ENCODE measurements at regions not wholly inside any gene's neighbourhood (a gene's known extent, or its start where the extent isn't known, plus 50 kb on each side); places are given as distances from the start of the nearest gene placed in this dataset.

DNA sequence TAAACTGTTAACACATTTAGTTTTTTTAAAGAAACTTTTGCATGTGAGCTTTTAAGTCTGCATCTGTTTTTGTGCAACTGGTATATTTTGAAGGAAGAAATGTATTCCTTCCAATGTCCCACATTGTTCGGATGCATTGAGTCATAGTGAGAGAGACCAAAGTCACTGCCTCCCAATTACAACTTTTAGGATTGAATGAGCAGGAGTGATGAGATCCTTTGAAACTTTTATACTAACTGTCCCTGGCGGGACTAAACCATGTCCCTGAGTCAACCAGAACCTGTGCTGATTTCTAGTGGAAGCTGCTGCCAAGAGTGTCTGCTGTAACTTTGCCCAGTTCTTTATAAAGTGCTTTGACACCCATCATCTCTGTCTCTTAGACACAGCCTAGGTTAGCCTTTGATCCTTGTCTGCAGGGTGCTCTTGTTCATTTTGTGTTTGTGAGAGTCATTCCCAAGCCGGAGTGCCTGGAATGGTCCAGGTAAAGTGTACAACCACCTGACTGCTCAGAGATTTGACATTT lies 122.7 kb downstream of the ZNF518B start:
- no peak for DNase-seq

DNA sequence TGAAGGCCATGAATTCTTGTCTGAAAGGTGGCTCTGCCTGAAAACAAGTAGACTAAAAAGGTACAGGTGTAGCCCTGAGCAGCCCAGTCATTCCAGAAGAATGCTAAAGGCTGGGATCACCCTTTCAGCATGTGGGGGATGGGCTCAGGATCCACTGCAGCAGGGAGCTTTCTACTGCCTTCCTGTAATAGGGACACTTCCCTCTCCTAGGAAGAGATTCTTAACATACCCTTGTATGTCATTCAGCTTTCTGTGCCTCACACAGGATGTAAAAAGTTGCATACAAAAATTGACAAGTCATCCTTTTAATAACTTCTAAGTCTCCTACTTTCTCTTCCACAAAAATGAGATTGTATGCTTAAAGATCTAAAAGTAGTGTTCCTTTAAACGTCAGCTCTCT lies 123.3 kb downstream of the ZNF518B start:
- DNase-seq, result no peak

- no peak for DNase-seq
Observed at GRCh38 chr4:10326075-10326474, 131.2 kb downstream of the ZNF518B start.

GRCh38 chr4:10321931-10322330 lies 135.3 kb downstream of the ZNF518B start:
- DNase-seq, result no peak

DNA sequence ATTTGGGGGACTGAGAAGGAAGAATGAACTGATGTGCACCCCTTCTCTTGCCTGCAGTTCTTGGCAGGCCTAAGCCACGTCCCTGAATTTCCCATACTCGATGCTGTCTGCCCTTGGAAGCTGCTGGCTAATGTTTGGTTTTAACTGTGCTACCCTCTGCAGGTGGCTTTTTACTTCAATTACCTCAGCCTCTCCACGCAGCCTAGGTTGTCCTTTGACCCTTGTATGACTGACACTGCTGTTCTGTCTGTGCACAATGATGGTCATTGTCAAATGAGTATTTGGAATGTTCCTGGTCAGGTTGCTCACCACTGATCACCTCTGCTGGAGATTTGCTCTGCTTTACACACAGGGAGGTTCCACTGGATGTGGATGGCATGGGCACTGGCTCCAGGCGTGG lies 137.1 kb downstream of the ZNF518B start:
- no peak for DNase-seq

DNA sequence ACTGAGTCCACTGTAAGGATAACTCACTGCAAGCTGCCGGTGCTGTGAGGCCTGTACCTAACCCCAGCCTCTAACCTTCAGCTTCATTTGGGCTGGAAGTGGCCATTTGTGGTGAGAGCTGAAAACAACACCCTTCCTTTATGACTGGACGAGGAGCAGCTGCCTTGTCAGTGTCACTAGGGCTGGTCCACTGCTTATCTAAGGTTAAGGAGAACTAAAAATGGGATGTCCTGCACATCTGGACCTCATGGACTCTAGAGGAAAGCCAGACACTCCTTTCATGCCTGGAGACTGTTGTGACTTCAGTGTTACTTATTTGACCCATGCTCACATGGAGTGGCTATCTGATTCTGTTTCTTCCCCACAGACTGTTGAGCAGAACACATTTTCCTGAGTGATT lies 139.9 kb downstream of the ZNF518B start:
- no peak for DNase-seq

GRCh38 chr4:10316851-10317250 lies 140.4 kb downstream of the ZNF518B start:
- no peak for DNase-seq

GRCh38 chr4:10315638-10316037 lies 141.6 kb downstream of the ZNF518B start:
- DNase-seq, result no peak

DNA sequence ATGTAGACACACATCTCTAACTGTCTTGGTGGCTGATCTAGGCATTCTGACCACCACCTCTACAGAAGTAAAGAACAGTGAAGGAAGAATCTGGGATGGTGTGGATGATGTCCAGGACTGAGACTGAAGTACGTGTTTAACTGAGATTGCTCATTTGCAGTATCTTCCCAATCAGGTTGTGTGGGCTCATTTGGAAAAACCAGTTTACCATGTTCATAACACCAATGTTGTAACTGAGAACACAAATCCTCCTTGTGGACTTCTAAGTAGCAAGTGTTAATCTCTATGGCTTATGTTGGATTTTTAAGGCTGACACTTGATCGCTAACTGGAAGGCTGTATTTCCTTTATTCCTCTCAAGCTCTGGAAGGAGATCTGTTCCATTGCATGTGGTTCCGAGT lies 144.7 kb downstream of the ZNF518B start:
- no peak for DNase-seq

- no peak for DNase-seq
Observed at GRCh38 chr4:10311939-10312338, 145.3 kb downstream of the ZNF518B start.

GRCh38 chr4:10305816-10306215 lies 151.4 kb downstream of the ZNF518B start:
- no peak for DNase-seq

- DNase-seq, result no peak
Observed at GRCh38 chr4:10303291-10303690, 153.9 kb downstream of the ZNF518B start.

DNA sequence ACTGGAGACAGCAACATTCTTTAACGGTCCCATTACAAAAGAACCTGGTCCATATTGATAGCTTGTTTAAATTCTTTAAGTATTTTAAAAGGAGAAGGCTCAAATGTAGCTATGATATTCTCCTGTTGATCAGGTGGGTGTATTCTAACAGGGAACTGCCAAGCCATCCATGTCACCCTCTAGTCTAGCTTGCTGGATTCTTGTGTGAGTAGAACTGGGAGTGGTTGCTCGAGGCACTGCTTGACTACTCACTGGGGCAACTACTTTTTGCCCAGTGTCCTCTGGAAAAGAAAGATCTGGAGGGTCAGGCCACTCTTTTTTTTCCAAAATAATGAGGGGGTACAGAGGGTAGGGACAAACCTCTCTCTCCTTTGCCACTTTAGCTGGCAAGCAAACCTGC lies 155.1 kb downstream of the ZNF518B start:
- no peak for DNase-seq

DNA sequence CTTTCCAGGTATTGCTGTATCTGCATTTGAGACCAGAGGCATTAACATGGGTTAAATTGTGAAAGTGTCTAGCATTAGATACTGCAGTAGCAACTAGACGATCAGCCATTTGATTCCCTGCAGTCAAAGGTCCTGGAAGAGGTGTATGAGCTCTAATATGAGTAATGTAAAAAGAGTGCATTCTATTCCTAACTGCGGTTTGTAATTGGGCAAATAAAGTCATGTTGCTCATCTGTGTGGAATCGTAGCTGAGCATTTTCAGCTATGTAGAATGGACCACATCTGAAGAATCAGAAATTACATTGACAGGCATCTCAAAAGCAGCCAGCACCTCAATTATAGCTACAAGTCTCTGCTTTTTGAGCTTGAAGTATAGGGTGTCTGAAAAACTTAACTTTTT lies 157.6 kb downstream of the ZNF518B start:
- no peak for DNase-seq

GRCh38 chr4:10298681-10299080 lies 158.5 kb downstream of the ZNF518B start:
- DNase-seq, result no peak

DNA sequence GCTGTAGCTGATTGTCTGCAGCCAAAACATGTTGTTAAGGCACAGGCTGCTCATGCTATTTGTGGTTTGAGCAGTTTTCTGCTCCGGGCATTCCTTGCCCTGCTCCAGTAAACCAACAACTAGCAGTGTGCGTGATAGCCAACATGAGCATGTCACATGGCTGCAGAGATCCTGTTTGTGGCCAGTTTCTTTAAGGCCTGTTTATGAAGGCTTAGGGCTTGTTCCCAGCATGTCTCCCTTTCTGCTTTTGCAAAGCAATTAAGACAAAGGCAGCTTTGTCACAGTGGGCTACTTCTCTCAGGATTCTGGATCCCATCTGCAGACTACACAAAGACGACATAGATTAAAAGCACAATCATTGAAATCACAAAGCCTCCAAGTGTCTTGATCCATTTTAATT lies 160.5 kb downstream of the ZNF518B start:
- DNase-seq, result no peak

GRCh38 chr4:10295301-10295700 lies 161.9 kb downstream of the ZNF518B start:
- DNase-seq, result no peak

GRCh38 chr4:10289538-10289906 lies 167.7 kb downstream of the ZNF518B start:
- no peak for DNase-seq

DNA sequence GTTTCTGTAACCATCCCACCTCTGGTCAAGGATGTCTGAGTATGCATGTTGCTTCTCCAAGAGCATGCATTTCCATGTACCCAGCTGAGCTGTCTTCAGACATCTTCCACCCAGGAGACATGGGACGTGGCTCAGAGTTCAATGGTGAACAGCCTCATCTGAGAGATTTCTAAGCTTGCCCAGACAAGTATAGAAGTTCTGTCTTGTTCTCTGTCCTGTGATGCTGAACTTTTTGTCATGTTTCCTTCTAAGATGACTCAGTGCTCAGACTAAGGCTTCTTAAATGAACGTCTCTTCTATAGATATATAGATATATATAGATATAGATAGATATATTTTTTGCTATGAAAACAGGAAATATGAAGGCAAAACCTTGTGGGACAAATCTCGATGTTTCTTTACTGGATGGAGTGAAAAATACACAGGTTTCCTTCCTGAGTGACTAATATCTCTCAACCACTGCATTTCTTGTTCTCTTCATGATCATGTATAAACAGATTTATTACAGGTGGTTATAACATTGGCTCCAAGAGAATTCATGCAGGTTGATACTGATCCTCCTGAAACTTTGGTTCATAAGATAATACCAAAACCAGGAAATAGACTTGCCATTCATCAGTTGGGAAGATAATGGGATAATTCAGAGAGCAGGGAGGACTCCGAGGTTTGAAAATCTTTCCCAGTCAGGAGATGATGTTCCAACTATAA lies 168.2 kb downstream of the ZNF518B start:
- no peak for DNase-seq

GRCh38 chr4:10285028-10285427 lies 168.4 kb upstream of the WDR1 start:
- no peak for DNase-seq

GRCh38 chr4:10283761-10284160 lies 167.2 kb upstream of the WDR1 start:
- no peak for DNase-seq

DNA sequence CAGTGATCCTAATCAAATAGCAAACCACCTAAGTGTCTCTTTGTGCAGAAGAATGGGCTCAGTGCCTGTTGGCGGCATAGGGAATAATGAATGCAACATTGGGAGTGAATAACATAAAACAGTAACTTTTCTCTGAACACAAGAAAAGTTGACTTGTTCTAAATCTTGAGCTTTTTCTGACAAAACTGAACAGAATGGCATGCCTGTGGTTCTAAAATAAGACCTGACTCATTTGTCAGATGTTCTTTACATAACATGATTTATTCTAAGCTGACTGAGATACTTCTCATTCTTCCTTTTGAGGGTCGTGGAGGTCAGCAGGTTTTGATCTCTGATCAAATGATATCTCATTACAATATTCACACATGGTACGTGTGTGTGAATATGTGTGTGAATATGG lies 165.4 kb upstream of the WDR1 start:
- DNase-seq, result no peak

DNA sequence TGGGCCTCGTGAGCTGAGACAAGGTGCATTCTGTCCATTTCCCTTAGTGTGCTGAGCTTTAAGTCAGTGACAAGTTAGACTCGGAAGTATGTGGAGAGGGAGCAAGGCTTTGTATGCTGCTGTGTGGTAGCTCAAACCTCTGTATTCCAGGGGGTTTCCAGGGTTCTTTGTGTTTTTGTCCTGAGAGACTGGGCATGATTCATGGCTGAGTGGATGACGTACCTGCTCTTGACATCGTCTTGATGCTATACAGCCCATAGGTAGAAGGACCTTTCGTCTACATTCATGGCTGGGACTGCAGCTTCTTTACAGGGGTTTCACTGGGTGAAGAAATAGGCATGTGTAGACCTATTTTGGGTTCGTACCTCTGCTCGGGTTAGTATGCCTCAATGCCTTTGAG lies 162.7 kb upstream of the WDR1 start:
- no peak for DNase-seq

DNA sequence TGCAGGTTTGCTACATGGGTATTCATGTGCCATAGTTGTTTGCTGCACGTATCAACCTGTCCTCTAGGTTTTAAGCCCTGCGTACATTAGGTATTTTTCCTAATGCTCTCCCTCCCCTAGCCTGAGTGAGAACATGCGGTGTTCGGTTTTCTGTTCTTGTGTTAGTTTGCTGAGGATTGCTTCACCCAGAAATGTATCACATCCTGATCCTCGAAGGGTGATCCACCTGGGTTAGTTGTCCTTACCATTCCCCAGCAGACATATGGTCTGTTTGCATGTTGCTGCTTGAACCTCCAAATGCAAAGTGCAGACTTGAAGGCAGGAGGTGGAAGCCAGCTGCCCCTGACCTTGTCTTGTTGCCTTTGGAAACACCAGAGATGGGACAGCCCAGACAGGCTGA lies 161.5 kb upstream of the WDR1 start:
- DNase-seq, result no peak

DNA sequence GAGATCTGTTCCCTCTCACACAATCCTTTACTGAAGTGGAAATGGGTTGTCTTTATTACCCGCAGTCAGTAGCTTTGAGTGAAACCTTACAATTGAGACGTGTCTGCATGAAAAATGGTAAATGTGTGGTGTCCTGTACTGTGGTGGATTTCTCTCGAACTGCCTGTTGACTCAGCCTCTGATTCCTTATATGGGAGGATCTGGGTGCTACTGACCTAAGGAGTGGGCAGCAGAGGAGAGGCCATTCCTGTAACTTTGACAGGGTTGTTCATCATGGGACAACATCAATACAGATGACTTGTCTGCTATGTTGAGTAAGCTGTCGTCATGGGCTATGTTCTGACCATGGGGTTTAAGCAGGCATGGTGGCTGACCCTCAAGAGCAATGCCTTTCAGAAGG lies 159.6 kb upstream of the WDR1 start:
- no peak for DNase-seq
